ENCODE measurements at regions not wholly inside any gene's neighbourhood (a gene's known extent, or its start where the extent isn't known, plus 50 kb on each side); places are given as distances from the start of the nearest gene placed in this dataset.

- no peak for TF ChIP-seq CTCF (IDR thresholded peaks at IDR 0.05; ENCODE audit: low read depth, low read length)
- no peak overlapping the region for H3K4me3 ChIP-seq (ENCODE audit: low read depth, low read length)
Observed at GRCh38 chr18:62655520-62656219, 59.7 kb upstream of the PHLPP1 start.

GRCh38 chr18:62658028-62658427 lies 57.3 kb upstream of the PHLPP1 start:
- no peak overlapping the region for H3K4me3 ChIP-seq (ENCODE audit: low read depth, low read length)
- TF ChIP-seq CTCF (IDR thresholded peaks at IDR 0.05; ENCODE audit: low read depth, low read length) = no peak

- no peak overlapping the region for H3K4me3 ChIP-seq (ENCODE audit: low read depth, low read length)
- TF ChIP-seq CTCF (IDR thresholded peaks at IDR 0.05; ENCODE audit: low read depth, low read length) = no peak
Observed at GRCh38 chr18:62659698-62660097, 55.6 kb upstream of the PHLPP1 start.

GRCh38 chr18:62660691-62661090 lies 54.6 kb upstream of the PHLPP1 start:
- no peak overlapping the region for H3K4me3 ChIP-seq (ENCODE audit: low read depth, low read length)
- no peak for TF ChIP-seq CTCF (IDR thresholded peaks at IDR 0.05; ENCODE audit: low read depth, low read length)

GRCh38 chr18:62663731-62664336 lies 51.5 kb upstream of the PHLPP1 start:
- no peak overlapping the region for H3K4me3 ChIP-seq (ENCODE audit: low read depth, low read length)
- no peak for TF ChIP-seq CTCF (IDR thresholded peaks at IDR 0.05; ENCODE audit: low read depth, low read length)

- H3K4me3 ChIP-seq (ENCODE audit: low read depth, low read length) = no peak overlapping the region
- no peak for TF ChIP-seq CTCF (IDR thresholded peaks at IDR 0.05; ENCODE audit: low read depth, low read length)
Observed at GRCh38 chr18:62664414-62664813, 50.9 kb upstream of the PHLPP1 start.

- H3K4me3 ChIP-seq (ENCODE audit: low read depth, low read length) = no peak overlapping the region
- TF ChIP-seq CTCF (IDR thresholded peaks at IDR 0.05; ENCODE audit: low read depth, low read length) = no peak
Observed at GRCh38 chr18:62665188-62665587, 50.2 kb upstream of the PHLPP1 start.

Measured in WI38 (cell line).